Liver (tissue), 3 donors: ENCODE measurements at regions not wholly inside any gene's neighbourhood (a gene's known extent, or its start where the extent isn't known, plus 50 kb on each side); places are given as distances from the start of the nearest gene placed in this dataset.

Source experiments
- ATF3 ChIP-seq: IDR thresholded peaks from 2 replicates; pipeline ENCODE4 v1.6.1; 2016; ENCODE audit warnings: antibody characterized with exemption
- CTCF ChIP-seq: fragments of 150-350 bp; IDR thresholded peaks from 2 replicates; pipeline ENCODE4 v1.5.1; 2017; ENCODE audit warnings: improper control_type of control experiment, low read depth, low read length; ENCODE audit not compliant: missing input control
- HNF4G ChIP-seq: IDR thresholded peaks from 2 replicates; pipeline ENCODE4 v1.6.1; 2016; ENCODE audit warnings: antibody characterized with exemption
- JUND ChIP-seq, 2 donors: IDR thresholded peaks; 2 replicates each; pipeline ENCODE4 v1.6.1; 2016; ENCODE audit warnings: antibody characterized with exemption in 2 of 2
- MAX ChIP-seq: IDR thresholded peaks from 2 replicates; pipeline ENCODE4 v1.6.1; 2016; ENCODE audit warnings: antibody characterized with exemption
- RAD21 ChIP-seq, 2 donors: IDR thresholded peaks; 2 replicates each; pipeline ENCODE4 v1.6.1; 2016; ENCODE audit warnings: antibody characterized with exemption in 2 of 2, mild to moderate bottlenecking in 2 of 2
- REST ChIP-seq: IDR thresholded peaks from 2 replicates; pipeline ENCODE4 v1.6.1; 2016; ENCODE audit warnings: antibody characterized with exemption, mild to moderate bottlenecking
- SP1 ChIP-seq: IDR thresholded peaks from 2 replicates; pipeline ENCODE4 v1.6.1; 2018; ENCODE audit warnings: antibody characterized with exemption, mild to moderate bottlenecking
- donor health status: healthy.
- donor health status: healthy.

- TF ChIP-seq REST (no peak), CTCF (no peak), HNF4G (no peak), JUND (IDR thresholded peaks at IDR 0.05) (no peak), MAX (no peak), RAD21 (IDR thresholded peaks at IDR 0.05) (no peak), SP1 (no peak), ATF3 (no peak)
Observed at GRCh38 chr1:199877526-199878384, 149.8 kb upstream of the NR5A2 start.
